Mucosa of rectum (tissue), 2 donors: ENCODE measurements at regions not wholly inside any gene's neighbourhood (a gene's known extent, or its start where the extent isn't known, plus 50 kb on each side); places are given as distances from the start of the nearest gene placed in this dataset.

ENCODE experiments used
- H3K27ac ChIP-seq, 2 donors: one replicate each; pipeline ENCODE4 v1.7.0; 2013; ENCODE audit warnings: inconsistent platforms in 2 of 2, low read depth in 2 of 2, low read length in 2 of 2
- H3K27me3 ChIP-seq, 2 donors: one replicate each; pipeline ENCODE4 v1.7.0; 2013; ENCODE audit warnings: low read length in 2 of 2; ENCODE audit not compliant: control insufficient read depth in 2 of 2, insufficient read depth in 2 of 2
- H3K36me3 ChIP-seq, 2 donors: one replicate each; pipeline ENCODE4 v1.7.0; 2013; ENCODE audit warnings: low read length in 2 of 2; ENCODE audit not compliant: control insufficient read depth in 2 of 2, insufficient read depth in 2 of 2
- H3K4me1 ChIP-seq, 2 donors: one replicate each; pipeline ENCODE4 v1.7.0; 2013; ENCODE audit warnings: low read length in 2 of 2, mild to moderate bottlenecking in 1 of 2; ENCODE audit not compliant: control insufficient read depth in 2 of 2, insufficient read depth in 2 of 2
- H3K4me3 ChIP-seq, 2 donors: one replicate each; pipeline ENCODE4 v1.7.0; 2013; ENCODE audit warnings: low read length in 2 of 2
- H3K9ac ChIP-seq, 2 donors: one replicate each; pipeline ENCODE4 v1.7.0; 2013; ENCODE audit warnings: low read length in 2 of 2, low read depth in 1 of 2, mild to moderate bottlenecking in 1 of 2
- H3K9me3 ChIP-seq, 2 donors: one replicate each; pipeline ENCODE4 v1.7.0; 2013; ENCODE audit warnings: low read length in 2 of 2; ENCODE audit not compliant: control insufficient read depth in 2 of 2
- donor health status: healthy.
- donor health status: Normal muscosa, but diverticular disease.

DNA sequence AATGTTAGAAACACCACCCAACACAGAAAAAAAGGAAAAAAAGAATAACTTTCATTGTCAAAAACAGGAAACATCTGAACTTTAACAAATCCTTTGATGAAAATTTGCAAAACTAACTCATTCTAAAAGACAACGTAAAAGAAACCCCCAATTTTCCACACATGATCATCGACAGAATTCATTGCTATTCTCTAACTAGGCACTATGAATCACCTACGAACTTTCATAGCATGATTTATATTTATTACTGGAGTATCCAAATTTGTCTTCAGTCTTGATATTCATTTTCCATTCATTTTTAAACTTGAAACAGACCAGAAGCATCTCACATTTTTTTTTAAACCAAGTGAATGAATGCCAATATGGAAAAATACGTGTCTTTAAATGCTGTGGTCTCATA lies 514.6 kb downstream of the TLE4 start:
- Histone ChIP-seq H3K9me3 (no peaks in the 10 kb centered on the region), H3K9ac (no peak overlapping the region), H3K27ac (no peak overlapping the region), H3K4me3 (no peak overlapping the region), H3K27me3 (no peaks in the 10 kb centered on the region), H3K4me1 (no peaks in the 10 kb centered on the region), H3K36me3 (no peaks in the 10 kb centered on the region)

DNA sequence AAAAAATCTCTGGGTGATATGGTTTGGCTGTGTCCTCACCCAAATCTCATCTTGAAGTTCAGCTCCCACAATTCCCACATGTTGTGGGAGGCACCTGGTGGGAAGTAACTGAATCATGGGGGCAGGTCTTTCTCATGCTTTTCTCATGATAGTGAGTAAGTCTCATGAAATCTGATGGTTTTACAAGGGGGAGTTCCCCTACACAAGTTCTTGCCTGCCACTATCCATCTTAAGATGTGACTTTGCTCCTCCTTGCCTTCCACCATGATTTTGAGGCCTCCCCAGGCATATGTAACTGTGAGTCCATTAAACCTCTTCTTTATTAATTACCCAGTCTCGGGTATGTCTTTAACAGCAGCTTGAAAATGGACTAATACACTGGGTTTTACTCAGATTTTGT lies 513.9 kb downstream of the TLE4 start:
- no peaks in the 10 kb centered on the region for H3K4me1 ChIP-seq
- H3K4me3 ChIP-seq: no peak overlapping the region
- no peak overlapping the region for H3K9ac ChIP-seq
- no peaks in the 10 kb centered on the region for H3K9me3 ChIP-seq
- H3K27me3 ChIP-seq: no peaks in the 10 kb centered on the region
- H3K36me3 ChIP-seq: no peaks in the 10 kb centered on the region
- no peak overlapping the region for H3K27ac ChIP-seq

DNA sequence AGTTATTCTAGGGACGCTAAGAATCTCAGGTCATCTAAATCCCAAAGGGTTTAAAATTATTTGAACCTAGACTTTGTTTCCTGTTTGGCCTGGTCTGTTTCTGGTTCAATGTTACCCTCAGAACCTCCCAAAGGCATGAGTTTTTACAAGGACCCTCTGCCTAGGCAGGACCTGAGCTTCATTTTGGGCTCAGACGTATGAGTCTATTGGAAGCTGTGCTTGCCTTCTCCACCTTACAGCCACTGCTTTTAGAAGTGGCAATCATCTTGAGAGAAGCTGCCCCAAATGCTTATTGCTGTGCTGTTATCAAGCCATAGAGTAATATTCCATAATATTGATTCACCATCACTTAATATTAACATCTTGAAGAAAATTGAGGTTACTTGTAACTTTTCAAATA lies 510.4 kb downstream of the TLE4 start:
- H3K27ac ChIP-seq: no peak overlapping the region
- H3K4me1 ChIP-seq: no peaks in the 10 kb centered on the region
- no peaks in the 10 kb centered on the region for H3K27me3 ChIP-seq

DNA sequence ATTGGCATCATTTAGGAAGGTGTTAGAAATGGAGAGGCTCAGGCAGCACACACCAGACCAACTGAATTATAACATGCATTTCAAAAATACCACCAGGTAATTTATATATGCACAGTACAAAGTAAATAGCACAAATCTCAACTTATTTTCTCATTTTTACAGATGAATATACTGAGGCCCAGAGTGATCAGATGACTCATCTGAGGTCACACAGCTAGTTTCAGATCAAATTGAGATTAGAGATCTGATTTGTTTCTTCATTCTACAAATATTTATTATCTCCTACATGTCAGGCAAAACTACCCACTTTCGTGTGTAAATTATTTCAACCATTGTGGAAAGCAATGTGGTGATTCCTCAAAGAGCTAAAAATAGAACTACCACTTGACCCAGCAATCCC lies 507.1 kb downstream of the TLE4 start:
- Histone ChIP-seq H3K4me3 (no peak overlapping the region), H3K9me3 (no peaks in the 10 kb centered on the region), H3K27me3 (no peaks in the 10 kb centered on the region), H3K4me1 (no peaks in the 10 kb centered on the region), H3K36me3 (no peaks in the 10 kb centered on the region), H3K27ac (no peak overlapping the region), H3K9ac (no peak overlapping the region)

More for the DNA sequence above, 510.4 kb downstream of the TLE4 start:
- H3K36me3 ChIP-seq: no peaks in the 10 kb centered on the region
- H3K9ac ChIP-seq: no peak overlapping the region
- no peak overlapping the region for H3K4me3 ChIP-seq
- H3K9me3 ChIP-seq: no peaks in the 10 kb centered on the region

DNA sequence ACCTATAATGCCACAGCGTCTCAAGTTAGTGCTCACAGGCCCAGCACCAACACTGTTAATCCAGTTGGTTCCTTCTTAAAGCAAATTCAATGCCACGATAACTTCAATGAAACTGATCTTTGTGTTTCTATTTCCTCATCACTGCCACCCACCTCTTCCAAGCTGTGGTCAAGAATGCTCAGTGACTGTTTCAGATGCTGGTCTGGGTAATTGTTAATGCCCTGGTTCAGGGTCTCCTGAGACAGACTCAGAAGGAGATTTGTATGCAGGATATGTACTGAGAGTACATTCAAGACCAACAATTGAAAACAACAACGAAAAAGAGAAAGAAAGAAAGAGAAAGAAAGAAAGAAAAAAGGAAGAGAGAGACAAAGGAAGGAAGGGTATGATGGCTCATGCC lies 505.3 kb downstream of the TLE4 start:
- Histone ChIP-seq H3K4me3 (no peak overlapping the region), H3K4me1 (no peaks in the 10 kb centered on the region), H3K27ac (no peak overlapping the region), H3K9ac (no peak overlapping the region), H3K9me3 (no peaks in the 10 kb centered on the region), H3K27me3 (no peaks in the 10 kb centered on the region), H3K36me3 (no peaks in the 10 kb centered on the region)

DNA sequence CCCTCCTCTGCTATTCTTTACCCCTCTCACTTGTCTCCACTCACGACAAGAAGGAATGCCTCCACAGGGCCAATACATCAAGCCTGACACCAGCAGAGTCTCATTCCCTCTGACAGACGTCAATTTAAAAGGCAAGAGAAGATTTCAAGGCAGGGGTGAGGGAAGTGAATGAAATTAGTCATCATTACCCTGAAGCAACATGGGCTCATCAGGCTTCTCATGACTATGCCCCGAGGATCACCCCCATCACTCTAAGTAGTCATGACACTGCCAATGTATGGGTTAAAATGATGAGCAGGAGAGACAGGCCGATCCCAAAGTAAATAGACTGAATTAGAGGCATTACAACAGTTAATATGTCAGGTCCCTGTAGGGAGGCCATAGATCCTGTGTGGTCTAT lies 504.4 kb downstream of the TLE4 start:
- Histone ChIP-seq H3K27ac (no peak overlapping the region), H3K4me3 (no peak overlapping the region), H3K4me1 (no peaks in the 10 kb centered on the region), H3K27me3 (no peaks in the 10 kb centered on the region), H3K36me3 (no peaks in the 10 kb centered on the region), H3K9ac (no peak overlapping the region), H3K9me3 (no peaks in the 10 kb centered on the region)

DNA sequence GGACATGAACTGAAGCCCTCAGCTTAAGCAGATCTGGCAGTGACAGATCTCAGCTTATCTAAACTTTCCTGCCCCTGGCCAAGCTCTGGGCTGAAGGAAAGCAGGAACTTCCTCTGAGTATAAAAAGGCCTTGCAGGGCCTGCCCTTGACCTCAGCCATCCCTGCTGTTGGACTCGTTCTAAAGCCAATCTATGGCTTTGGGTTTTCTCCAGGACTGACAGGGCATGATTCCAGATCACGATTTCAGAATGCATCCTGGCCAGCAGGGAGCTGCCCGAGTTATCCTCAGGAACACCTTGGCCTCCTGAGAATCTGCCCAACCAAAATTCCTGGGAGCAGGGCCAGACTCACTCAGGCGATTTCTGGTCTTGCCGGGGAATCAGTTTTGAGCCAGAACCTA lies 502.7 kb downstream of the TLE4 start:
- no peaks in the 10 kb centered on the region for H3K4me1 ChIP-seq
- H3K9ac ChIP-seq: no peak overlapping the region
- no peaks in the 10 kb centered on the region for H3K36me3 ChIP-seq
- H3K9me3 ChIP-seq: no peaks in the 10 kb centered on the region
- H3K27ac ChIP-seq: no peak overlapping the region
- H3K27me3 ChIP-seq: no peaks in the 10 kb centered on the region
- no peak overlapping the region for H3K4me3 ChIP-seq

DNA sequence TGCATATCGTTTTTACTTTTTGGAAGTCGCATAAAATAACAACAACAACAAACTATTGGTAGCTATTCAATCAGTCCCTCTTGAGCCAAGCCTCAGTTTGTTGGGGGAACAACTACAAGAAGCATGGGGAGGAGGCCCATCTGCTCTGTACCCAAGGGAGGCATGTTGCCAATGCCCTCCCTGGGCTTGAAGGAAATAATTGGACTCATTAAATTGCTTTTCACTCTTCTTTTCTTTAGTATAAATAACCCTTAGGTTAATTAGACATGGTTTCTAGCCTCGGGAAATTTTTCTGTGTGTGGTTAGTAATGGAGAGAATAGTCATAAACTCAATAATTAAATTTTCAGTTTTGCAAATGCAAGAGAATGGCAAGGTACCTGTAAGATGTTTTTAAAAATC lies 500.7 kb downstream of the TLE4 start:
- Histone ChIP-seq H3K36me3 (no peaks in the 10 kb centered on the region), H3K27ac (no peak overlapping the region), H3K4me3 (no peak overlapping the region)

DNA sequence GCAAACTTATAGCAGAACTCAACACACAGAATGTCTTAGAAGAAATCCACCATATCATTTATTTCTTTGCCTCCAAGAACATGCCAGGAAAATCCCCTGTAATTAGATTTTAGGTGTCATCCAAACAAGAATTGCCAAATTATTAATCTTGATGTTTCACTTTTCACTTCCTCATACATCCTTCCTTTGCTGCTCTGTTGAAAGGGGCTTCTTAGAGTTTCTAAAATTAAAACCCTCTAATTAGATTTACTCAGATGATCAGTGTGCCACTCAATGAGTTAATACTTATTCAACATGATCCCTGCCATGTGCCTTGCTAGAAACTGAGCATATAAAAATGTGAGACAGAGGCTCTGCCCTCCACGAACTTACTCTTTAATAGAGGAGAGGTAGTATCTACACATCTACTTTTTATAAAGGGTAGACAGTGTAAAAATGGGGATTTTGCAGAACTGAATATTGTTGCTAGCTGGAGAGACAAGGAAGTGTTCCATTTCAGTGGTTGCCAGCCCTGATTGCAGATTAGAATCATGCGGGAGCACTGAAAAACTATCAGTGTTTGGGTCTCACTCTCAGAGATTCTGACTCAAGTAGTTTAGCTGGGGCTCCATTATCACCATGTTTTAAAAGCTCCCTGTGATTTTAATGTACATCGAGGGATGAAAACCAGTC lies 498.4 kb downstream of the TLE4 start:
- Histone ChIP-seq H3K4me3 (no peak overlapping the region), H3K36me3 (no peaks in the 10 kb centered on the region), H3K9ac (no peak overlapping the region), H3K27ac (no peak overlapping the region), H3K27me3 (no peaks in the 10 kb centered on the region), H3K9me3 (no peaks in the 10 kb centered on the region), H3K4me1 (no peaks in the 10 kb centered on the region)

More for the DNA sequence above, 500.7 kb downstream of the TLE4 start:
- Histone ChIP-seq H3K27me3 (no peaks in the 10 kb centered on the region), H3K4me1 (no peaks in the 10 kb centered on the region), H3K9ac (no peak overlapping the region), H3K9me3 (no peaks in the 10 kb centered on the region)

DNA sequence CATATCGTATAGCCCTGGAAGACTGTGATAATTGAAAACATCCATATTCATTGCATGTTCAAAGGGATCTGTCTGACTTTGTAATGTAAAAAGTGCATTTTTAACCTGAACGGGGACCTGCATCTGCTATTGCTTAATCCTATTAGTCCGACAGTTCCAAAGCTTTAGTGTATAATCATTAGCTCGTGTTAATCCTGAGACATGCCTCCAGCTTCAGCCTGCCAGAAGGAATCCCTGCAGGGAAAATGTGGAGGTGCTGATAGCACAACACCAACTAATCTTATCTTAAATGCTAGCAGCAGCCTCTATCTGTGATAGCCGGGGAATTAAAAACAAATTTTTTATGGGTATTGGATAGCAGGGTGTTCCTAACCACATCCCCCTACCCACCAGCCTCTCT lies 495.2 kb downstream of the TLE4 start:
- no peak overlapping the region for H3K27ac ChIP-seq
- H3K9ac ChIP-seq: no peak overlapping the region
- no peaks in the 10 kb centered on the region for H3K36me3 ChIP-seq
- no peaks in the 10 kb centered on the region for H3K27me3 ChIP-seq
- H3K4me3 ChIP-seq: no peak overlapping the region
- H3K4me1 ChIP-seq: no peaks in the 10 kb centered on the region
- H3K9me3 ChIP-seq: no peaks in the 10 kb centered on the region

DNA sequence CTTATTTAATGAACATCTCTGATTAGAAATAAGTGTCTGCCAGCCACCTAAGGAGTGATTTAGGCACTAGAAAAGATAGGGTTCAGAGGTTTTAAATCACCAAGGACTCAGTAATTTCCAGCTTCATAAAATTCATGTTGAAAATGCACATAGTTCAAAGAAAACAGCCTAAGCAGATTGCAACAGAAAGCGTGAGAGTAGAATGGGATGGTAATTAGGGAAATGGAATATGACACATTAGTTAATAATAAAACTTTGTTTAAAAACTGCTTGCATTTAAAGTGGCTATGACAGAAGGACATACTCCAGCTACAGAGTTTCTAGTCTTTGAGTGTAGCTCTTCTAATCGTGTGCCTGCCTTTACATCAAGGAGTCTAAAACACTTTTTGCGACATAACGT lies 490.8 kb downstream of the TLE4 start:
- no peak overlapping the region for H3K4me3 ChIP-seq
- no peaks in the 10 kb centered on the region for H3K36me3 ChIP-seq
- H3K4me1 ChIP-seq: no peaks in the 10 kb centered on the region
- H3K27me3 ChIP-seq: no peaks in the 10 kb centered on the region
- no peak overlapping the region for H3K9ac ChIP-seq
- peaks cover 0 to 2% of the 10 kb centered on the region in 2 donors for H3K9me3 ChIP-seq
- no peak overlapping the region for H3K27ac ChIP-seq
